Colonic mucosa (tissue), 4 donors: ENCODE measurements at regions not wholly inside any gene's neighbourhood (a gene's known extent, or its start where the extent isn't known, plus 50 kb on each side); places are given as distances from the start of the nearest gene placed in this dataset.

Experiments
- DNase-seq: peaks from one replicate; pipeline ENCODE4 v3.0.0-alpha.2; 2020
- H3K27ac ChIP-seq: fragments of 200-600 bp; one replicate; pipeline ENCODE4 v1.8.0; 2021
- H3K27me3 ChIP-seq: fragments of 200-600 bp; one replicate; pipeline ENCODE4 v1.8.0; 2021
- H3K36me3 ChIP-seq: fragments of 200-600 bp; one replicate; pipeline ENCODE4 v1.8.0; 2021
- H3K4me1 ChIP-seq: fragments of 200-600 bp; one replicate; pipeline ENCODE4 v1.8.0; 2021; ENCODE audit warnings: mild to moderate bottlenecking
- H3K4me3 ChIP-seq: fragments of 200-600 bp; one replicate; pipeline ENCODE4 v1.8.0; 2021
- H3K9ac ChIP-seq, 2 donors: one replicate each; pipeline ENCODE4 v1.7.0; 2013; ENCODE audit warnings: control low read depth in 2 of 2, low read depth in 2 of 2, low read length in 2 of 2
- H3K9me3 ChIP-seq: fragments of 200-600 bp; one replicate; pipeline ENCODE4 v1.8.0; 2021
- CTCF ChIP-seq: fragments of 200-600 bp; IDR thresholded peaks from one replicate; pipeline ENCODE4 v1.8.0; 2022; ENCODE audit warnings: antibody characterized with exemption, mild to moderate bottlenecking
- intact Hi-C: fragments of 100-400 bp; cut with DNase I; formaldehyde crosslinking; loops from one replicate; pipeline ENCODE4 v1.14.1; 2022
- donor health status: healthy.
- donor health status: DM: no; HTN: no; CAD: no.
- donor health status: DM: no; HTN: no; CAD: no.

- Histone ChIP-seq H3K9me3 (no peaks in the 10 kb centered on the region), H3K4me3 (no peak overlapping the region), H3K27me3 (no peaks in the 10 kb centered on the region), H3K4me1 (no peaks in the 10 kb centered on the region), H3K27ac (no peak overlapping the region), H3K9ac (no peak overlapping the region), H3K36me3 (no peaks in the 10 kb centered on the region)
- DNase-seq = no peak
- TF ChIP-seq CTCF = no peak
- intact Hi-C loops = no loop called here
Measured at GRCh38 chr2:65636024-65636423, 203.6 kb upstream of the SPRED2 start.

- no peak overlapping the region for H3K9ac ChIP-seq
- H3K27ac ChIP-seq = no peak overlapping the region
- no peaks in the 10 kb centered on the region for H3K36me3 ChIP-seq
- H3K4me3 ChIP-seq = no peak overlapping the region
- no peak for TF ChIP-seq CTCF
- intact Hi-C loops = no loop called here
- no peaks in the 10 kb centered on the region for H3K27me3 ChIP-seq
- no peak for DNase-seq
- no peaks in the 10 kb centered on the region for H3K9me3 ChIP-seq
- no peaks in the 10 kb centered on the region for H3K4me1 ChIP-seq
Measured at GRCh38 chr2:65634304-65634703, 201.9 kb upstream of the SPRED2 start.

GRCh38 chr2:65630643-65631042 lies 198.2 kb upstream of the SPRED2 start:
- no peak for TF ChIP-seq CTCF
- no peak for DNase-seq
- no peaks in the 10 kb centered on the region for H3K4me1 ChIP-seq
- no peaks in the 10 kb centered on the region for H3K36me3 ChIP-seq
- H3K4me3 ChIP-seq = no peak overlapping the region
- H3K9me3 ChIP-seq = no peaks in the 10 kb centered on the region
- H3K27ac ChIP-seq = no peak overlapping the region
- H3K27me3 ChIP-seq = no peaks in the 10 kb centered on the region
- intact Hi-C loops = no loop called here
- H3K9ac ChIP-seq = no peak overlapping the region

- no peak for TF ChIP-seq CTCF
- no peaks in the 10 kb centered on the region for H3K4me1 ChIP-seq
- intact Hi-C loops = no loop called here
- H3K4me3 ChIP-seq = no peak overlapping the region
- no peaks in the 10 kb centered on the region for H3K27me3 ChIP-seq
- H3K27ac ChIP-seq = no peak overlapping the region
- no peaks in the 10 kb centered on the region for H3K9me3 ChIP-seq
- no peak overlapping the region for H3K9ac ChIP-seq
- no peaks in the 10 kb centered on the region for H3K36me3 ChIP-seq
- no peak for DNase-seq
Measured at GRCh38 chr2:65628156-65628555, 195.8 kb upstream of the SPRED2 start.

GRCh38 chr2:65626831-65627230 lies 194.4 kb upstream of the SPRED2 start:
- H3K27ac ChIP-seq = no peak overlapping the region
- H3K9ac ChIP-seq = no peak overlapping the region
- H3K4me3 ChIP-seq = no peak overlapping the region
- no peaks in the 10 kb centered on the region for H3K27me3 ChIP-seq
- no peaks in the 10 kb centered on the region for H3K9me3 ChIP-seq
- intact Hi-C loops = no loop called here
- H3K36me3 ChIP-seq = no peaks in the 10 kb centered on the region
- DNase-seq = no peak
- TF ChIP-seq CTCF = no peak
- no peaks in the 10 kb centered on the region for H3K4me1 ChIP-seq

GRCh38 chr2:65625982-65626381 lies 193.6 kb upstream of the SPRED2 start:
- H3K27ac ChIP-seq = no peak overlapping the region
- DNase-seq = no peak
- H3K4me1 ChIP-seq = no peaks in the 10 kb centered on the region
- no peak overlapping the region for H3K4me3 ChIP-seq
- no peak for TF ChIP-seq CTCF
- no peaks in the 10 kb centered on the region for H3K9me3 ChIP-seq
- intact Hi-C loops = no loop called here
- H3K27me3 ChIP-seq = no peaks in the 10 kb centered on the region
- H3K9ac ChIP-seq = no peak overlapping the region
- H3K36me3 ChIP-seq = no peaks in the 10 kb centered on the region
